Myocyte (in vitro differentiated cells): ENCODE measurements at regions not wholly inside any gene's neighbourhood (a gene's known extent, or its start where the extent isn't known, plus 50 kb on each side); places are given as distances from the start of the nearest gene placed in this dataset.
A peak's percentile ranks its signal among the peaks of the same experiment; 100 is the strongest.
"Not testable (repeated sequence)": the region's sequence is repeated elsewhere in the genome, so short reads cannot be mapped to it uniquely, and the experiment has no call there.

Experiments used
- DNase-seq: peaks from one replicate; pipeline ENCODE4 v3.0.0-alpha.2; 2012; ENCODE audit warnings: low read depth

DNA sequence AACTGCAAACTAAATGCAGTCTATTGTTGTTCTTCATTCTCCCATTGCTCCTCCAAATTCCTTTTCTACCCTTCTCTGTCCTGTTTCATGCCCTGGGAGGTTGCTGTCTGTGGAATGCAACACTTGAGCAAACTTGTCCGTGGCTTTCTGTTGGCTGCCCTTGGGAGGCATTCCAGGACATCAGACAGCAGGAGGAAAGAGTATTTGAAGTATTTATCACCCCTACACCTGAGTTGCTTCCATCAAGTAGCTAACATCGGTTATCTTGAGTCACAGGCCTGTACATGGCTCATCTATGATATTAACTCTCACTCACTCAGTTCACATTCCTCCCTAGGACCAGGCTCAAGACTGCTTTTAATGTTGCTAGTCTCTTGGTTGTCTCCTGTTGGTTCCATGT is 803.4 kb upstream of the CDH6 start:
- no peak for DNase-seq

DNA sequence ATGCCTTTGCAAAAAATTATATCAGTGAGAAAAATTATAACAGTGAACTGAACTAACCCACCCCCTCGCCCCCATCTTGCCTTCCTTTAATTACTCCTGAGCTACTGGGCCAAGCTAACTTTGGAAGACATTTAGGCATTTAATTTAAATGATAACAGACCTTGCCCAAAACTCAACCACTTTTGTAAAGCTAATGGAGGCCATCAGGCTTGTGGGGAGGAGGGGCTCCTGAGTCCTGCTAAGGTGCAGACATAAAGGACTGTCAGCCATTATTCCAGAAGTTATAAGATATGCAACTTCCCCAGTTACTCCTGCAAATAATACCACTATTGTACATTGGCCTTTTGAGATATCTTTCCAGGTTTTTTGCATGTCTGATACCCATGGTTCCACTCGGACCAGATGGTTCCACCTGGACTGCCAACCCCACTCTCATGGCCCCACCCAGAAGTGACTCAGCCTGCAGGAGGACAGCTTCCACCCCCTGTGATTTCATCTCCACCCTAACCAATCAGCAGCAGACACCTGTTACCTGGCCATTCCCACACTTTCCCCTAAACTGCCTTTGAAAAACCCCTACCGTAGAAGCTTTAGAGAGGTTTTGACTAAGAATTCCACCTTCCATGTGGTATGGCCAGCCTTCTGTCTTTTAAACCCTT is 805.4 kb upstream of the CDH6 start:
- DNase-seq = no peak

DNA sequence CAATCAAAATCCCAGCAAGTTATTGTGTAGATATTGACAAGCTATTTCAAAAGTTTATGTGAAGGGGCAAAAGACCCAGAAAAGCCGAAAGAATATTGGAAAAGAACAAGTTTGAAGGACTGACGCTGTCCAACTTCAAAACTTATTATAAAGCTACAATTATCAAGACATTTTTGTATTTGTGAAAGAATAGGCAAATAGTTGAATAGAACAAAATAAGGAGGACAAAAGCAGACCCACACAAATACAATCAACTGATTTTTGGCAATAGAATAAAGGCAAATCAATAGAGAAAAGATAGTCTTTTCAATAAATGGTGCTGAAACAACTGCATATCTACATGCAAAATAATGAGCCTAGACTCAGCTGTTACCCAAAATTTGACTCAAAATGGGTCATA is 807.7 kb upstream of the CDH6 start:
- DNase-seq = no peak

DNA sequence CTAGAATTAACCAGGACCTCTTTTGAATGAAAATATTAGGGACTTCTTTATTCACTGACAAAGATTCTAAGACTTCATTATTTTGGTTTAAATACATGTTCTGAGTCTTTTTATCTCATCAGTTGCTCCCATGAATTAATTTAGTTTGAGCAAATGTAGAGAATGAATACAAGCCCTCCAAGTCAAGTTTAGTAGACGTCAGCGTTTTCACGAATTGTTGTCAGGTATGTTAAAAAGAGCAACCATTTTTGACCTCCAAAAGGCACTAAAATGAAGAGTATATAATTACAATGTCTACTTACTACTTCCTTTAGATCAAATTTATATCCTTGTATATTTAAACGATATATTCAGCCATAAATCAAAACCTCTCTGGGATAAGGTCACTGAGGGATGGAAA is 809.3 kb upstream of the CDH6 start:
- DNase-seq = no peak

DNA sequence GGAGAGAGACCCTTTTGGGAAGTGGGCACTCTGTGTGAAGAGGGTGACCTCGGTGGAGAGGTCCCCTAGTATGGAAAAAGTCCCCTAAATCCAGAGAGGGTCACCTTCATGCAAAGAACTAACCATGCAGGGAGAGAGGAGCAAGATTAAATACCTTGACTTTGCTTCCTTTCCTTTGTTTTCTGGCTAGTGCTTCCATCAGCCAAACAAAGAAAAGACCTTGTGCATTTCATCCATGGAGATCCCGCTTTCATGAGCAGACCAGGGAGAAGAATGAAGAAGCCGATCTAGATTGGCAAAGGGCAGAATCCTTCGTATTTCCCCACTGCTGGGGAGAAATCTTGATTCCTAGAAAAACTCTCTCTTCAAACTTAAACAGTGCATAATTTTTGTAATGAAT is 813.3 kb upstream of the CDH6 start:
- DNase-seq = no peak

DNA sequence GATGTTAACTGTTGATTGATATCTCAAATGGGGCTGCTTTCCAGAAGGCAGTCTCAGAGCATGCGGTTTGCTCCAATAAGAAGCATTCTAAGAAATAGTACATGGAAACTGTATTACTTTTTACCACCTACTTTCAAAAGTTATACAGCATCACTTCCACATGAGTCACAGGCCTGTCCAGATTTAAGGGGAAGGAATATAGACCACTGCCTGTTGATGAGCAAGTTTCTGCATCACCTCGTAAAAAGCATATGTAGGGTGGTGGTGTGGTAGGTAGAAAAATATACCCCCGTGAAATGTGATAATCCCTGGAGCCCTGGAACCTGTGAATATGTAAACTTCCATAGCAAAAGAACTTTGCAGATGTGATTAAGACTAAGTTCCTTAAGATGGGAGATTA is 816.6 kb upstream of the CDH6 start:
- no peak for DNase-seq

DNA sequence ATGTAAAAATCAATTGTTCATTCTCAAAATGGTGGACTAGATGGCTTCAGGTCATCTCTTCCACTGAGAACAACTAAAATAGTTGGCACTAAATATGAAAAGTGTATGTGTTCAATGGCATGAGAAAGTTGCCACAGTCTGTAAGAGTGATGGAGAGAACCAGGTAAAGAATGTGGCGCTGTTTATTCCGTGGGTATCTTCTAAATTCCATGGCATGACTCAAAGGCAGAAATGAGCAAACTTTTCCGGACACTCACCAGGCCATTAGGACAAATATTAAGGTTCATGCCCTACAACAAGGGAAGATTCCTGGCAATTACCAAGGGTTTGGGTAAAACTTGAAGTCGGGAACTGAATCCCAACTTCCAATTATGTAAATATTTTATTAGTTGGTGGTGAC is 825.4 kb upstream of the CDH6 start:
- DNase-seq = no peak

DNA sequence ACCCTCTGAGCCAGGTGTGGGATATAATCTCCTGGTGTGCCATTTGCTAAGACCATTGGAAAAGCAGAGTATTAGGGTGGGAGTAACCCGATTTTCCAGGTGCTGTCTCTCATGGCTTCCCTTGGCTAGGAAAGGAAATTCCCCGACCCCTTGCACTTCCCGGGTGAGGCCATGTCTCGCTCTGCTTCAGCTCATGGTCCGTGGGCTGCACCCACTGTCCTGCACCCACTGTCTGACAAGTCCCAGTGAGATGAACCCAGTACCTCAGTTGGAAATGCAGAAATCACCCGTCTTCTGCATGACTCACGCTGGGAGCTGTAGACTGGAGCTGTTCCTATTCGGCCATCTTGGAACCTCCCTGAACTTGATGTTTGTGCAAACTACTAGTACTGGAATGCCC is 828.5 kb upstream of the CDH6 start:
- DNase-seq = not testable (repeated sequence)

DNA sequence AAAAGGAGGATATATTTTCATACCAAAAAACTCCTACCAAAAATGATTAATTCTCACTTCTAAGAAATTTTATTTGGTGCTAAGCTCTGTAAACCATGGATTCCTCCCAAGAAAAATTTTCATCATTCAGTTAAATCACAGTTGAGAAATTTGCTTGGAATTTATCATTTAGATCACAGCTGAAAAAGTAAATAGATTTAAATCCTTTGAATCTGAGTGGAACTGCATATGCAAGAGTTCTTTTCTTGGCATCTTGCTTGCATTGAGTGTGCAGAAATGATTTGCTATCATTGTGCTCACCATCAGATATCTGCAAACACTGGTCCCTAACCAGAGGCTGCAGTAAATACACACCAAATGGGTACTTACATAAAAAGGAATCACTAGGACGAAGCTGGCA is 836.1 kb upstream of the CDH6 start:
- no peak for DNase-seq

DNA sequence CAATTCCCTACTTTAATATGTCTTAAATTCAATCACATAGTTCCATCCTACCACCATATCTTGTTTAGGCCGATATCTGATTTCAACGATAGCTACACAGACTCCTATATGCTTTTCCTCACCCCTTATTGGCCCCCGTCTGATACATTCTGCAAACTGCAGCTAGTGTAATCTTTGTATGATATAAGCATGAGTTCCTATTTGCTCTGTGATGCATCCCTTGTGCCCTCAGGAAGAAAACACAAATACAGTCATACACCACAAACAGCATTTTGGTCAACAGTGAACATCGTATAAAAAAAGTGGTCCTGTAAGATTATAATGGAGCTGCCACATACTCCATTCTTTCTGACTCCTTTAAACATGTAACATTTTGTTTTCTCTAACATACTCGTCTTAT is 837.8 kb upstream of the CDH6 start:
- no peak for DNase-seq

DNA sequence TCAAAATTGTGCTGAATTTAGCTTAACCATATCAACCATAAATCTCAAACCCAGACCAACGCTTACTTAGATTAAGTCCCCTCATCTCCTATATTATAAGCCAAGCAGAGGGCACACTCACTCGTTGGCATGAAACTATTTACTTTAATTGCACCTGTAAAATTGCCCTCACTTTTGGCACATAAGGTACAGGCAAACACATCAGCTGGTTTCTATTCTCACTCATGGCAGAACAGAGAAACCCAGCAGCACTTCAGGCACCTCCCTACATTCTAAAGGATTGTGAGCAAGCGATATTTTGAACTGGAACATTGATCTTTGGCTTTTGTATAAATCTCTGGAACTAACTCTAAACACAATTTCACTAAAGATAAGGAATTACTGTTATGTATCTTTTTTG is 845.6 kb upstream of the CDH6 start:
- no peak for DNase-seq

DNA sequence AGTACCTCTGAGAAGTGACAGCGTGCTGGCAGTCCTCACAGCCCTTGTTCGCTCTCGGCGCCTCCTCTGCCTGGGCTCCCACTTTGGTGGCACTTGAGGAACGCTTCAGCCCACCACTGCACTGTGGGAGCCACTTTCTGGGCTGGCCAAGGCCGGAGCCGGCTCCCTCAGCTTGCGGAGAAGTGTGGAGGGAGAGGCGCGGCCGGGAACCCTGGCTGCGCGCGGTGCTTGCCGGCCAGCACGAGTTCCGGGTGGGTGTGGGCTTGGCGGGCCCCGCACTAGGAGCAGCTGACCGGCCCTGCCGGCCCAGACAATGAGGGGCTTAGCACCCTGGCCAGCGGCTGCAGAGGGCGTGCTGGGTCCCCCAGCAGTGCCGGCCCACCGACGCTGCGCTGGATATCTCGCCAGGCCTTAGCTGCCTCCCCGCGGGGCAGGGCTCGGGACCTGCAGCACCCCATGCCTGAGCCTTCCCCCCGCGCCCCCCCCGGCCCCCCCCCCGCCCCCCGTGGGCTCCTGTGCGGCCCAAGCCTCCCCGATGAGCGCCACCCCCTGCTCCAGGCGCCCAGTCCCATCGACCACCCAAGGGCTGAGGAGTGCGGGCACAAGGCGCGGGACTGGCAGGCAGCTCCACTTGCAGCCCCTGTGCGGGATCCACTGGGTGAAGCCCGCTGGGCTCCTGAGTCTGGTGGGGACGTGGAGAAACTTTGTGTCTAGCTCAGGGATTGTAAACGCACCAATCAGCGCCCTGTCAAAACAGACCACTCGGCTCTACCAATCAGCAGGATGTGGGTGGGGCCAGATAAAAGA is 847.7 kb upstream of the CDH6 start:
- not testable (repeated sequence) for DNase-seq

DNA sequence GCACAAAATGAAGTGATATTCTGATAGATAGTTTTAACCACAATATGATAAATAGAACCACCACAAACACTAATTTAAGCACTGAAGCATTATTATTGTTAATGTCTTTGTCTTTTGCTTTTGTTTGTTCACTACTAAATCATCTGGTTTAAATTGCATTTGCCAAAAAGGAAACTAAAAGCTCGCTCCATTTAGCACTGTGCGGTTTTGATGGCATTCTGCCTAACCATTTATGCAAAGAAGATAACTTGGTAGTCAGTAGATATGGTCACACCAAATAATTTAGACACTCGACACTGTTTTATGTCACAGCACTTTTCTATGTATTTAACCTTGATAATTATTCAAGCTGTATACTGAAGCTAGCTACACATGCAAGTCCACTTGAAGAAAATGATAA is 849.8 kb upstream of the CDH6 start:
- no peak for DNase-seq

DNA sequence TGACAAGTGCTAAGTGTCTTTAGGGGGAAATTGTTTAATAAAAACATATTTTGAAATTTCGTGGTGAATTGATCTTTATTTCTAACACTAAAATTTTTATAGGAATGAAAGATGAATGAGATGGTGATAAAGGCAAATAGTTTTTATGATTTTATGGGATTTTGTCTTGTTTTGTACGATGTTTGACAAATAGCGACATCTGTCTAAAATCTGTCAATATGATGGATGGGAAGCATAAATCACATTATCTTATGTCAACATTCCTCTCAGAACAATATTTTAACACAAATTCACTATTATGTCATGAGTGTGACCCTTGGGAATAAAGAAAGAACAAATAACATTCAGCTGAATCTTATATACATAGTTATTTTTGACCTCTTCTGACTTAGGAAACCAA is 852.0 kb upstream of the CDH6 start:
- no peak for DNase-seq

DNA sequence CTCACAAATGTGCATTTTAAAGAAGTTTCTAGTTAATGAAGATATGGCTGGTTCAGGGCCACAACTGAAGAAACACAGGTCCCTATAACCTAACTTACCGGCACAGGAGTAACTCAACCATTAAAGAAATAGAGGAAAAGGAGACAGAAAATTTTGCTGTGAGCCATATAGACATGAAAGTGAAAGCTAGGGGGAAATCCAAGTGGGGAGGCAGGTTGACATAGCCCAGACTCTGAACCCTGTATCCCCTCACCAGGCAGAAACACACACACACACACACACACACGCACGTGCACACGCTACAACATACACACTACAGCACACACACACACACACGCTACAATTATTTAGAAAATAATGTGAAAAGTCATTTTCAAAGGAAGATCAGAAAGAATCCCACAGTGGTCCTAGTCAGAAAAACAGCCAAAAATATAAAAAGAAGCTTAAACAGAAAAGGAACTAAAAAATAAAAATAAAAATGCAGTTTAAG is 856.4 kb upstream of the CDH6 start:
- DNase-seq = no peak

DNA sequence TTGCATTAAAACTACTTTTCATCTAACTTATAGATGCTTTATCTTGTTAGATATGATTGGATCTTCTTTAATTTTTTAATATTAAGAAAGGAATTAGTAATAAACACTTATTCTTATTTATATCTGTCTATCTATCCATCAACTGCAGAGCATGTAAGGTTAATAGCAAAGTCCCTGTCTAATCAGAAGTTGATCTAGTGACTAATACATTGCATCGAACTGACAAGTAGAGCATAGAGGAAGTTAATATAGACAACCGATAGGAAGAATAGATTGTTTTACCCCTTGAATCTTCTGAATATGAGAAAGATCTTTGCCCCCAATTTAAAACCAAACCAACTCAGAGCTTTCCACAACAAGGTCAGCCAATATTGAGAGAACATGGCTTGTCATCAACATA is 862.0 kb upstream of the CDH6 start:
- no peak for DNase-seq

DNA sequence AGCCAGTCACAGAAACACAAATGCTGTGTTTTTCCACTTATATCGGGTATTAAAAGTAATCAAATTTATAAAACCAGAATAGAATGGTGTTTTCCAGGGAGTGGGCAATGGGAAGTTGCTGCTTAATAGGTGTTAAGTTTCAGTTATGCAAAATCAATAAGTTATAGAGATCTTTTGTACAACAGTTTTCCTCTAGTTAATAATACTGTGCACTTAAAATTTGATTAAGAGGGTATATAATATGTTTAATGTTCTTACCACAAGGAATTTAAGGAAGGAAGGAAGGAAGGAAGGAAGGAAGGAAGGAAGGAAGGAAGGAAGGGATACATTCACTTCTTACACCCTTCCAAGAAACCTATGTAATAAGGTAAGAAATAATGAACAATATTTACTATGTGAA is 867.7 kb upstream of the CDH6 start:
- no peak for DNase-seq

DNA sequence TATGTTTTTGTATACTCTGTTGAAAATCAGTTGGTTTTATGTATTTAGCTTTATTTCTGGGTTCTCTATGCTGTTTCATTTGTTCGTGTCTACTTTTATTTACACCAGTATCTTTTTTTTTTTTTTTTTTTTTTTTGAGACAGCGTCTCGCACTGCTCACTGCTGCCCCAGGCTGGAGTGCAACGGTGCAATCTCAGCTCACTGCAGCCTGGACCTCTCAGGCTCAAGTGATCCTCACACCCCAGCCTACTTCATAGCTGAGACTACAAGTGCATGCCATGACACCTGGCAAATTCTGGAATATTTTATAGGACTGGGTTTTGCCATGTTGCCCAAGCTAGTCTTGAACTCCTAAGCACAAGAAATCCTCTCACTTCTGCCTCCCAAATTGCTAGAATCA is 869.4 kb upstream of the CDH6 start:
- peak; percentile 1 for DNase-seq

DNA sequence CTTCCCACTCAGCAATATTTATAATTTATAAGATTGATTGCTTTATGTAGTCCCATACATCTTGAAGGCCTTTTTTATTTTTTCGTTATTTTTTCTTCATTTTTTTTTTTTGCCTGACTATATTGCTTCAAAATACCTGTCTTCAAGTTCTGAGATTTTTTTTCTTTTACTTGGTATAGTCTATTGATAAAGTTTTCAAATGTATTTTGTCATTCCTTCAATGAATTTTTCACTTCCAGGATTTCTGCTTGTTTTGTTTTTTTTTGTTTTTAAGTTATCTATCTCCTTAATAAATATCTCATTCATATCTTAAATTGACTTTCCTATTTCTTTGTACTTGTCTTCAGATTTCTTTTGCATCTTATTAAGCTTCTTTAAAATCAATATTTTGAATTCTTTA is 905.6 kb upstream of the CDH6 start:
- DNase-seq = no peak

DNA sequence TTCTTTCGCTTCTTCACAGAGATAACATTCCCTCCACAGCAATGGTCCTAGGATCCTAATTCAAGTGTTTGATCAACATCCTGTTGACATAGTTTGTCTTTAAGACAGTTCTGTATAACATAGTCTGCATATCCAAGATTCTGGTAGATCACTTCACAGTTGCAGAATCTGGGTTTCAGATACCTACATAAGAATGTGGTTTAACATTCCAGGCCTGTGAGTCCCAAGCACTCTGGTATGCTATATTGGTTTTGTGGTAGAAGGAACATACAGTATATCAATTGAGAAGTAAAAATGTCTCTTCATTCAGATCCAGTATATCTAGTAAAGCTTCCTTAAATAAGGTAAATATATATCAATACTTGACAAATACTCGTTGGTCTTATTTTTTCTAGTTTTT is 914.2 kb upstream of the CDH6 start:
- DNase-seq = peak; percentile 59

DNA sequence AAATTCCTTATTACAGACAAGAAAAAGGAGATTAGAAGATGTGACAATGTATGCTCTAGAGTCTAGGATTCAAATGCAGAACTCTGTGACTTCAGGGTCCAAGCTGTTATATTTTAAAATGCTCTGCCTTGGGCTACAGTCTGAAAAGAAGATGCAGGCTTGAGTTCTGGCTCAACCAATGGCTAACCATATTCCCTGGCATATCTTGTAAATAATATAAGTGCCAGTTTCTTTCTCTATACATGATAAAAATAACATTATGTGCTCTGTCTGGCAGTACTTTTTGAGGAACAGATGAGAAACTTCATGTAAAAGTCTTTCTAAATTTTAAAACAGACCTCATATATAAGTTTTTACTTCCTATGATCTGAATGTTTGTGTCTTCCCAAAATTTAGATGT is 926.5 kb upstream of the CDH6 start:
- no peak for DNase-seq

DNA sequence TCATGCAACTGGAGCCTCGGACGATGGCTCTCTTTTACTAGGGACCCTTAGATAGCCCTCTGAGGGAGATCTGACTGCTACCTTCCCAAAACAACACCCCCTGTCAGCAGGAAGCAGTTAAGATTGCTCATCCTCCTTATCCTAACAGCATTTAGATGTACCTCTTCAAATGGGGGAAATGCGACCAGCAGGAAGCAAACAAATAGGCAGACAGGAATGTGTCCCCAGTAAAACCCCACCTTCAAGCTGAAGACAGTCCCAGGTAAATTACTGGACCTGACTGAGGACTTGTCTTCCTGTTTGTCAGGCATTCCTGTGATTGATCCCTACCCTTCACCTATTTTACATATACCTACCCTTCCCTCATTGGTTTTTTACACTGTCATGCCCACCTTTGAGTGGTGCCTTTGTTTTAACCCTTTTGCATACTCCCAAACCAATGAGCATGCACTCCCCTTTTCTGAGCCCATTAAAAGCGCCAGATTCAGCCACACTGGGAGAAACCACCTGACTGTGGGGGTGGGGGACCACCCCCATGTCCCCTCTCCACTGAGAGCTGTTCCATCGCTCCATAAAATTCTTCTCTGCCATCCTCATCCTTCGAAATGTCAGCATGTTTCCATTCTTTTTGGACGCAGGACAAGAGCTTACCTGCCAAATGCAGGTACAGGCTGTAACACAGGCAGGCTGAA is 954.0 kb upstream of the CDH6 start:
- no peak for DNase-seq

DNA sequence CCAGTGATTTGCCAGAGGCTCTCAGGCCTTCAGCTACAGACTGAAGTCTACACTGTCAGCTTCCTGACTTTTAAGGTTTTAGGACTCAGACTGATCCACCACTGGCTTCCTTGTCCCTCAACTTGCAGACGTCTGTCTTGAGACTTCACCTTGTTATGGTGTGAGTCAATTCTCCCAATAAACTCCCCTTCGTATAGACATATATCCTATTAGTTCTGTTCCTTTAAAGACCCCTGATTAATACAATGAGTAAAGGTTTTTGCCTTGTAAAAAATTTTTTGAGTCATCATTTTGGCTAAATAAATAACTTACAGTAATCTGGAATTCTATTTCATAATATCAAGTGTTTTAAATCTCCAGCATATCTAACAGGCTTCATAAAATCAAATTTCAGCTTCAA is 956.3 kb upstream of the CDH6 start:
- DNase-seq = no peak
